ENCODE measurements at regions not wholly inside any gene's neighbourhood (a gene's known extent, or its start where the extent isn't known, plus 50 kb on each side); places are given as distances from the start of the nearest gene placed in this dataset.
"Not testable (repeated sequence)": the region's sequence is repeated elsewhere in the genome, so short reads cannot be mapped to it uniquely, and the experiment has no call there.

- H3K4me3 ChIP-seq (ENCODE audit: low read depth, low read length), result no peak overlapping the region
- no peak for DNase-seq (ENCODE audit: low read depth)
- TF ChIP-seq, protein P1, sequence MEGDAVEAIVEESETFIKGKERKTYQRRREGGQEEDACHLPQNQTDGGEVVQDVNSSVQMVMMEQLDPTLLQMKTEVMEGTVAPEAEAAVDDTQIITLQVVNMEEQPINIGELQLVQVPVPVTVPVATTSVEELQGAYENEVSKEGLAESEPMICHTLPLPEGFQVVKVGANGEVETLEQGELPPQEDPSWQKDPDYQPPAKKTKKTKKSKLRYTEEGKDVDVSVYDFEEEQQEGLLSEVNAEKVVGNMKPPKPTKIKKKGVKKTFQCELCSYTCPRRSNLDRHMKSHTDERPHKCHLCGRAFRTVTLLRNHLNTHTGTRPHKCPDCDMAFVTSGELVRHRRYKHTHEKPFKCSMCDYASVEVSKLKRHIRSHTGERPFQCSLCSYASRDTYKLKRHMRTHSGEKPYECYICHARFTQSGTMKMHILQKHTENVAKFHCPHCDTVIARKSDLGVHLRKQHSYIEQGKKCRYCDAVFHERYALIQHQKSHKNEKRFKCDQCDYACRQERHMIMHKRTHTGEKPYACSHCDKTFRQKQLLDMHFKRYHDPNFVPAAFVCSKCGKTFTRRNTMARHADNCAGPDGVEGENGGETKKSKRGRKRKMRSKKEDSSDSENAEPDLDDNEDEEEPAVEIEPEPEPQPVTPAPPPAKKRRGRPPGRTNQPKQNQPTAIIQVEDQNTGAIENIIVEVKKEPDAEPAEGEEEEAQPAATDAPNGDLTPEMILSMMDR (IDR thresholded peaks at IDR 0.05; ENCODE audit: insufficient read depth, low read depth, low read length), result no peak
Measured at GRCh38 chr4:127364911-127365310, 267.8 kb upstream of the INTU start.

GRCh38 chr4:127370604-127371003 is 262.2 kb upstream of the INTU start:
- no peak overlapping the region for H3K4me3 ChIP-seq (ENCODE audit: low read depth, low read length)
- TF ChIP-seq, protein P1 (IDR thresholded peaks at IDR 0.05; ENCODE audit: insufficient read depth, low read depth, low read length), result no peak
- DNase-seq (ENCODE audit: low read depth), result no peak

DNA sequence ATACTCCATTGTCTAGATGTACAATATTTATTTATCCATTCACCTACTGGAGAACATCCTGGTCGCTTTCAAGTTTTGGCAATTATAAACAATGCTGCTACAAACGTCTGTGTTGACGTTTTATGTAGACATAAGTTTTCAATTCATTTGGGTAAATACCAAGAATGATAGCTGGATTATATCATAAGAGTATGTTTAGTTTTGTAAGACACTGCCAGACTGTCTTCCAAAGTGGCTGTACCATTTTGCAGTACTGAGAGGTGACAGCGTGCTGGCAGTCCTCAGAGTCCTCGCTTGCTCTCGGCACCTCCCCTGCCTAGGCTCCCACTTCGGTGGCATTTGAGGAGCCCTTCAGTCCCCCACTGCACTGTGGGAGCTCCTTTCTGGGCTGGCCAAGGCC is 253.3 kb upstream of the INTU start:
- no peak for DNase-seq (ENCODE audit: low read depth)
- TF ChIP-seq, protein P1 (IDR thresholded peaks at IDR 0.05; ENCODE audit: insufficient read depth, low read depth, low read length), result no peak
- H3K4me3 ChIP-seq (ENCODE audit: low read depth, low read length), result no peak overlapping the region

- not testable (repeated sequence) for H3K4me3 ChIP-seq (ENCODE audit: low read depth, low read length); DNase-seq (ENCODE audit: low read depth)
Measured at GRCh38 chr4:127379948-127380347, 252.8 kb upstream of the INTU start.

GRCh38 chr4:127383666-127384065 is 249.1 kb upstream of the INTU start:
- H3K4me3 ChIP-seq (ENCODE audit: low read depth, low read length), result no peak overlapping the region
- TF ChIP-seq, protein P1 (IDR thresholded peaks at IDR 0.05; ENCODE audit: insufficient read depth, low read depth, low read length), result no peak
- no peak for DNase-seq (ENCODE audit: low read depth)

- TF ChIP-seq, protein P1 (IDR thresholded peaks at IDR 0.05; ENCODE audit: insufficient read depth, low read depth, low read length), result no peak
Measured at GRCh38 chr4:127394516-127394915, 238.2 kb upstream of the INTU start.

DNA sequence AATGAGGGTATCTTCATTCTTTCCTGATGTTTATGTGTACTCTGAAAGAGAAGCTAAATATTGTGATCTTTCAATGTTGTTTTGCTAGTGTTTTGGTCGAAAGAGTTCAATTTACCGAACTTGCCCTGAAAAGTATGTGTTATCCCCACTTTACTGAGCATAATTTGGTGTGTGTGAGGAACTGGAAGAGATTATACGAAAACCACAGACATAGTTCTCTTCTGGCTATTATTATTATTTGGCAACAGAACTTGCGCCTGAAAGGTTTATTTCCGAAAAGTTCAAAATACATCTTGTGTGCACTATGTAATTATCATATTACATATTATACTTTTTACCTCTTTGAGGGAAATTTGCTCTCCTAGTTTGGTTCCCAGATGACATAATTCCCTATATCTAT is 232.5 kb upstream of the INTU start:
- DNase-seq (ENCODE audit: low read depth), result no peak
- H3K4me3 ChIP-seq (ENCODE audit: low read depth, low read length), result no peak overlapping the region
- TF ChIP-seq, protein P1 (IDR thresholded peaks at IDR 0.05; ENCODE audit: insufficient read depth, low read depth, low read length), result no peak

More at GRCh38 chr4:127394516-127394915, 238.2 kb upstream of the INTU start:
- DNase-seq (ENCODE audit: low read depth), result no peak
- H3K4me3 ChIP-seq (ENCODE audit: low read depth, low read length), result no peak overlapping the region

All from fibroblast of villous mesenchyme (primary cell).